ENCODE measurements at regions not wholly inside any gene's neighbourhood (a gene's known extent, or its start where the extent isn't known, plus 50 kb on each side); places are given as distances from the start of the nearest gene placed in this dataset.

- TF ChIP-seq CTCF (IDR thresholded peaks at IDR 0.05) (no peak), EZH2 (IDR thresholded peaks at IDR 0.05) (no peak), EZH2phosphoT487 (IDR thresholded peaks at IDR 0.05) (no peak)
Observed at GRCh38 chr3:30465454-30465853, 140.9 kb upstream of the TGFBR2 start.

Measured in neural progenitor cell (in vitro differentiated cells).